GM10266 (cell line): ENCODE measurements at regions not wholly inside any gene's neighbourhood (a gene's known extent, or its start where the extent isn't known, plus 50 kb on each side); places are given as distances from the start of the nearest gene placed in this dataset.

Experiments
- DNase-seq: peaks from one replicate; pipeline ENCODE4 v3.0.0; 2012; ENCODE audit errors: extremely low spot score
- CTCF ChIP-seq: IDR thresholded peaks from 2 replicates; pipeline ENCODE4 v1.5.1; 2012; ENCODE audit warnings: mild to moderate bottlenecking, low read depth; ENCODE audit not compliant: control insufficient read depth, insufficient read depth; ENCODE audit errors: missing control alignments

DNA sequence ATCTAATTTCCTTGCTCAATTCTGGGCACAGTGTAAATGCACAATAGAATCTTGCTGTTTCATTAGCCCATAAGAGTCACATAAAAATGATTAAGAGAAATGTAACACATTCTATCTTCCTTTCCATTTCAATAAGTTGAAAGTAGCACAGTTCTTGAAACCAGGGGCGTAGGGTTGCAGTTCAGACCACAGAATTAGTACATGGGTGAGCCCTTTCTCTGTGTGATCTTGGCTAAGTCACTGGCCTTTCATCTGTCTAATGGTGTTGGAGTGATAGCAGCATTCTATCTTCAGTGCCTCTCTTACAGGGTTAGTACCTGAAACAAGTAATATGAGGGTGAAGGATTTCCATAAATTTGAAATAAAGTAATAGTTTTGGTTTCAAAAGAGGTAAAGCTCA, 445.3 kb upstream of the ZNF462 start:
- TF ChIP-seq CTCF = no peak
- DNase-seq = no peak

DNA sequence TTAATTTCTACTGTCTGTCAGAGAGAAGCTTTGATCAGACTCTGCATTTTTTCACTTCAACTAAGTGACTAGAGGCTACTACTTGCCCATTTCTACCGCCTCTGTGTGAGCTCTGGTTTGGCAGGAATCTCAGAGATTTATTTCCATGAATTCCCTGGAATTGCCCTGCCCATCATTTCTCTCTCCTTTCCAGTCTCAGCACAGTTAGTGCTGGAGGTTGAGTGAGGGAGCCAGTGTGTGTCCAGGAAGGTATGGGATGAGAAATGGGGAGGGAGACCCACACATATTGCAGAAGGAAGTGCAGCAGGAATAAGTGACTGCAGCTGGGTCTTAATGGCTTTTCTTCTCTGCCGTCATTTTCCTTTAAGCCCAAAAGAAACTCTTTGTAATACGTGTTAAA, 443.1 kb upstream of the ZNF462 start:
- DNase-seq = no peak
- no peak for TF ChIP-seq CTCF

- DNase-seq = no peak
- no peak for TF ChIP-seq CTCF
Observed at GRCh38 chr9:106420511-106420944, 442.4 kb upstream of the ZNF462 start.

GRCh38 chr9:106421772-106422171, 441.2 kb upstream of the ZNF462 start:
- DNase-seq = no peak
- no peak for TF ChIP-seq CTCF

DNA sequence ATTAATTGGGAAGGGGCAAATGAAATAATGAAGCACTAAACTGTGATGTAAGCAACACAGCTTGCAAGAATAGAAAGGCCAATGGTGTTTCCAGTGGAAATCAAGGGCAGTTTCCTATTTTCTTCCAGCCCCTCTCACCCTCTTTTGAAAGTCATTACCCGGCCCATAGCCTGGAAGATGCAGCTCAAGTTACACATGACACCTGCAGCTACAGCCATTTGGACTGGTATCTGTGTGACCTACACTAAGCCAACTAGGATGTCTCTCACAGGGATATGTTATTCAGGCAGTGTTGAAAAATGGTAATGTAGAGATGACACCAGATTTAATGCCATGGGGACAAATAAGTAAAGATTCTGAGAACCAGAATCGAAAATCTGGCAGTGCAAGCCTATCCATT, 439.4 kb upstream of the ZNF462 start:
- no peak for DNase-seq
- no peak for TF ChIP-seq CTCF

GRCh38 chr9:106432631-106433030, 430.3 kb upstream of the ZNF462 start:
- no peak for TF ChIP-seq CTCF
- no peak for DNase-seq

DNA sequence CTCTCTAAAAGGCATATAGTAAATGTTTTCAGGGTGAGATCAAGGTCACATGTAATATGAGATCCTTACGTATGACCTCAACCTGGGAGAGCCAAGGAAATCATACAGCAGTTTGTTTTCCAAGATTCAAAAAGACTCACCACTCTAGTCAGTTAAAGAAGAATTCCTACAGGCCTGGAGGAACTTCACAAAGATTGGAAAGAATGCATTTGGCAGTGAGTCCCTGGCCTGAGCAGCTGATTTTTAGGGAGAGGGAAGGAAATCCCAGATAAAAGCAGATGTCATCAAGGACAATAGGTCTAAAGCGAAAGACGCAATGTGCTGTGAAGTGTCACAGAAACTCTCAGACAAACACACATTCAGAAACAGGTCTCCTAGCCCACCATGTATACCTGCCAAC, 424.0 kb upstream of the ZNF462 start:
- no peak for TF ChIP-seq CTCF
- DNase-seq = no peak
